H4 (cell line): ENCODE measurements at regions not wholly inside any gene's neighbourhood (a gene's known extent, or its start where the extent isn't known, plus 50 kb on each side); places are given as distances from the start of the nearest gene placed in this dataset.

Experiments
- DNase-seq: peaks from one replicate; pipeline ENCODE4 v3.0.0-alpha.2; 2015; ENCODE audit warnings: low spot score

DNA sequence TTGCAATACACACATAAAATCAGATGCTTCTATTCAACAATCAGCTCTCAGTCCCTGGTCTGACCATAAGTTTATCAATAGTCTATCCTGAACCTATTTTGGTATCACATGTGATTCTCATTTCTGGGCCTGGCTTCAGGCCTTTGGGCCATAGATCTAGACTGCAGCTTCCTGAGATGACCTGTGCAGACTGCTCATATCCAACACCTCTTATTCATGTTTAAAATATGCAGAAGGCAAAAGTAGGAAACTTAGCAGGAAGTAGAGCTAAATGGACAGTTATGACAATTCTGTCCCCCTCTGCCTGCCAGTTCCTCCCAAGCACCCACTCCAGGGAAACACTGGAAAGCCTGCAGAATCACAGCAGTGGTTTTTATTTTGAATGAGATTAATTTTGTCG is 53.3 kb downstream of the C7orf25 start:
- DNase-seq: no peak

DNA sequence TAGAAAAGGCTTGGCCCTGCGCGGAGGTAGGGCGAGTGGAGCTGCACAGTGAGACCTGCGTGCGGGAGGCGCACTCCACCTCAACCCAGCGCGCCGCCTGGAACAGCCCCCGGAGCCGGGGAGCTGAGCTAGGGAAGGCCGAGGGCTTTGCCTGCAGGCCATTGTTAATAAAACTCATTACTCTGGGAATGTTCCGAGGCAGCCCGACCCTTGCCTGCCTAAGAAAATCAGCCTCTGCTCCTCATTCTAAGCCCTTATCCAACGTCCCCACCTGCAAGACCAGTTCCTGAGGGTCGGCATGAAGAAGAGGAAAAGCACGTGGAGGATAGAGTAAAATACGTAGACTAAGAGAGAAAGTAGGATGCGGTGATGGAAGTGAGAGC is 55.3 kb downstream of the C7orf25 start:
- no peak for DNase-seq

DNA sequence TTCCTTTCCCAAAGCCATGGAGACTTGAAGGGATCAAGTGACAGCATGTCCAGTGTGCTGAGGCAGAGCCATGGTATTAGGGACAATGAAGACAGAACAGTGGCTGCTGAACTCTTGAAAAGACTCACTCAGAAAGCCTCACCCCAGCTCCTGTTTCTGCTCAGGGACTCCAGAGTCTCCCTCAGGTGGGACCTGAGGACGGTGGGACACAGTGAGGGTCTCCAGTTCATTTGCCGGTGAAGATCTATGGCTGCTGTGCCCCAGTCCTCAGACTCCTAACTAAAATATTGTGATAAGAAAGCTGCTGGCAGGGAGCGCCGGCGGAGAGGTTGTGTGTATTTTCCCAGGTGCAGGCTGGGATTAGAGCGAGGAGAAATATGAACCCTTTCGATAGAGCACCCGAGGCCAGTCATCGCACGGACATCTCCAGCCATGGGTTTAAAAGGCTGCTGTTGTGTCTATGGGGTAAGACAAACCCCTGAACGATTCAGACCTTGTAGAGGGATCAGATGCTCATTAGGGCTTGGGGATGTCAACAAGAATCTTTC is 57.2 kb downstream of the C7orf25 start:
- DNase-seq: no peak

DNA sequence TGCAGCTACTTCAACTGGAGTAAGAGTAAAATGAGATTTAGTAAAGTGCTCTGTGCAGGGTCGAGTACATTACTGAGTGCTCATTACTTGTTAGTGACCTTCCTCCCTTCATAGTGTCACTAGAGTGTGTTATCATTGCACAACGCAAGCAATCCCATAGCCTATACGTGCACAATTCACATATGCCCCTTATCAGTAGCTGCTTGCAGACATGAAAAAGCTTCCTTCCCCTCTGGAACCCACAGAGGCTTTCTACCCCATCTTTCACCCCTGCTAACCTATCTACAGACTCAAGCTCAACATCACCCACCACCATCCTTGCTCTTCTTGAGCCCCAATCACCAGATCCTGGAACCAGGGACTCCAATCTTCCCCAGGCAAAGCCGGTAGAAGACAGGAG is 59.3 kb downstream of the C7orf25 start:
- no peak for DNase-seq

DNA sequence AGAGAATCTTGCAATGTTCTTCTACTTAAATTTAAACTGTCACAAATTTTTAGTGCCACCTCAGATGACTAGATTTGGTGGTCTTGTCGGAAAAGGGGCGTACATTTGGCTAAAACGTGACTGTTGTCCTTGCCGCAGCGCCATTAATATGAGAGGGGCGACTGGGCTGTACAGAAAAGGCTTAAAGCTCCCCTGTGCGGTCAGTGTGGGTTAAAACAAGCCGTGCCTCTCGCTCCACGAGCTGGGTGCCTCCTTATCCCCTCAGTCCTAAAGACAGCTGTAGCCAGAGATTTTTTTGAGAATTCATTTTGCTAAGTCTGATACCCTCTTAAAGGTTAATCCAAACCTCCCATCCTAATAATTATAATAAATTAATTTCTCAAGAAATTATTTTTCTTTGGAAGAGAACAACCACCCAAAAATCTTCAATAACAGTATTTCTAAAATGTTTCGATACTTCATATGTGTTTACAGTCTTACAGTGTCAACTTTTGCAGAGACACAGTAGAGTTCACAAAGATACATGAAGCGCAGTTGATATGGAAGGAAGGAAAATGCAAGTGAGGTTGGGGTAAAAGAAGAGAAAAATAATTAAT is 68.6 kb downstream of the C7orf25 start:
- peak; percentile 75 for DNase-seq

DNA sequence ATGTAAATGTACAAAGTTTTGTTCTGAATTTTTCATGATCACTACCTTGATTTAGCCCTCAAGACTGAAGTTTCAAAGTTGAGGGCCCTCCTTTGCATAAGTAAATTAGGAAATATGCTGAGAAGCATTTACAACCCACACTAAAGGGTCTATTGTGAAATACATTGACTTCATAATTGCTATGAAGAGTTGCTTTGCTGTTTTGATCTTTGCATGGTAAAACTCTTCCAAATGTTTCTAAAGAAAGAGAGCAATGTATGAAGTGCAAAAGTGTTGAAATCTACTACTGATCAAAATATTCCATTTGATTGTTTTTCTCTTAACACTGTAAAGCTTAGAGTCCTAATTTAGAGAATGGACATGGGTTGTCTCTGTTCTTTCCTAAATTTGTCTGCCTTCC is 77.2 kb downstream of the C7orf25 start:
- DNase-seq: no peak

DNA sequence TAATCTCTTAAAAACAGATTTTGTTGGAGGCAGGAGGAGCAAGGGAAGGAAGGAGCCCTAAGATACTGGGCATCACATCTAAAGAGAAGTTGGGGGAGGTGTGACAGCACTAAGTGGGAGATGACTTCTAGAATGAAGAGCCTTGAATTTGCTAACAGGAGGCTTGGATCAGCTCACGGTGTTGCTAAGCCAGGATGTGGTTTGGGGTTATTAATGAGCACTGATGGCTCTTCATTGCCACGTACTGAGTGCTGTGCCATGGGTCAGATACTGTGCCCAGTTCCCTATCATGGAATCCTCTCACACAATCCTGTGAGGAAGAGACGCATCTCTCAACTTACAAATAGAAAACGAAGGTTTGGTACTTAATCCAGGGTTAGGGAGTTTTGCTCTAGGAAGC is 78.5 kb downstream of the C7orf25 start:
- DNase-seq: no peak

DNA sequence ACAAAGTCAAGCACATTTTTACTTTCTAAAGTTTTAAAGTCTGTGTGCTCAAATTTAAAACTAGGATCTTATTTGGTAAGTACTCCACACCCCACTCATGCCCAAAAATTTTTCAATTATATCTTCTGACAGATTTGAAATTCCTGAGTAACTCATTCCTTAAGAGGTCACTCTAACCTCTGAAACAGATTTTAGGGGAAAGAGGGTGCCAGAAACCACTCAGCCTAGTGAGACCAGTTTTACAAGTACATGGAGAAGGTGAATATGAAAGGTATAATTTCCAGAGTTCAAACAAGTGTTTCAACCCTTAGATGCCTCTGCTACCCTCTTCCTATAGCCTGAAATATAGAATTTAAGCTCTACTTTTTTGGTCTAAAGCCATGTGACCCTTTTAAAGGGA is 79.2 kb downstream of the C7orf25 start:
- DNase-seq: no peak

DNA sequence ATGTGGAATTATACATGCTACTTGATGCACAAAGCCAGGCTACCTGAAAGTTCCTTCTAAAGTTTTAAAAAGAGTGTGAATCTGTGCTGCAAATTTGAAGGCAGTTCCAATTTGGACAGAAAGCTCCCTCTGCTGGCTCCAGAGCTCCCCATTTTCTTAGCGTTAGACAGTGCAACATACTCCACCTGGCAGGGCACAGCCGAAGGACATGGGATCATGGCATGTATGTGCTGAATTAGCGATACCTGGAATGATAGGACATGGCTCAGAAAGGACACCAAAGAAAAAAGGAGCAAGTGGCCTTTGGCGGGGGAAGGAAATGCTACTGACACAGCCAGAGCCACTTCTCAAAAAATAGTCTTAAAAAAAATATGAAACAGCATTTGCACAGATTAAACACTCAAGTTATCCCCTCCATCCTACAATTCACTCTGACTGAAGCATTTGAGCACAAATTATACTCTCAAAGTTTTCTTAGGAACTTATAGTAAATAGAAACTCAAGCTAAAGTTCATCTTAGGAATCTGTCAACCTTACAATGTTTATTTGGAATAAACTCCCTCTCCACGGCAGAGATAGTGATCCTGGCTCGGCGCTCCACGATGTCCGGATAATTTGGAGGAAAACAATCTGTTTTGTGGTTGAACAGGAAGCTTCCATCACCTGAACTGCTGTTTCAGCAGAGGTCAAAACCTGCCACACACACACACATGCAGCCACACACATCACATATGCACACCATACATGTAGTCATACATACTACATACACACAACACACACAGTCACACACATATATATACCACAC is 80.0 kb downstream of the C7orf25 start:
- peak; percentile 81 for DNase-seq

DNA sequence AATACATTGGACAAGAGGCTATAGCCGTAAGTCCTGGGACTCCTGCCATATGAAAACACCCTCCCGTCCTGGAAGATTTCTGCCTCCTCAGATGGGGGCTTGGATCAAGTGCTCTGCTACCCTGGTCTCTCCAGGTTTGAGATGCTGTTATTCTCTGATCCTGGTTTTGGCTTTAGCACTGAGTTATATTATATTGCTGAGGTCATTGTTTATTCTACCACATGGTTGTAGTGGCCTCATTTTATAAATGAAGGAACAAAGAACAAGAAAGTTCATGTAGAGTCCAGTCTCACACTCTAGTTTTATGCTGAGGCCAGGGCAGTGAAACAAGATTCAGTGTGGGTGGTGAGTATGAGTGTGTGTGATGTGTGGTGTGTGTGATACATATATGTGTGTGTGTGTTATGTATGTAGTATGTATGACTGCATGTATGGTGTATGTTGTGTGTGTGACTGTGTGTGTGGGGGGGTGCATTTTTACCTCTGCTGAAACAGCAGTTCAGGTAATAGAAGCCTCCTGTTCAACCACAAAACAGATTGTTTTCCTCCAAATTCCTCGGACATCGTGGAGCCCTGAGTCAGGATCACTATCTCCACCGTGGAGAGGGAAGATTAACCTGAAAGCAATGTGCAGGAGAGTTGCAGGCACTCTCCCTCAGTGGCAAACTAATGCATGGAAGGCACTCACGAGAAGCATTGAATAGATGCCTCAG is 80.7 kb downstream of the C7orf25 start:
- peak; percentile 88 for DNase-seq

DNA sequence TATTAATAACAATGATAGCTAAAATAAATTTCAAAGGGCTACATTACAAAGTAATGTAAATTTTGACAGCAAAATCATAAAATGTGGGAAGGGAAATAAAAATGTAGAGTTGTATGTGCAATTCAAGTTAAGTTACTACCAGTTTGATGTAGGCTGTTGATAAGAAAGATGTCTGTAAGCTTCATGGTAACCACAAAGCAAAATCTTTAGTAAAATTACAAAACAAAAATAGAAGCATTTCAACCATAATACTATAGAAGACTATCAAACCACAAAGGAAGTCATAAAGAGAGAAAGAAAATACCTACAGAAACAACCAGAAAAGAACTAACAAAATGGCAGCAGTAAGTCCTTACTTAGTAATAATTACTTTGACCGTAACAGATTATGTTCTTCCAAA is 99.1 kb downstream of the C7orf25 start:
- DNase-seq: no peak

DNA sequence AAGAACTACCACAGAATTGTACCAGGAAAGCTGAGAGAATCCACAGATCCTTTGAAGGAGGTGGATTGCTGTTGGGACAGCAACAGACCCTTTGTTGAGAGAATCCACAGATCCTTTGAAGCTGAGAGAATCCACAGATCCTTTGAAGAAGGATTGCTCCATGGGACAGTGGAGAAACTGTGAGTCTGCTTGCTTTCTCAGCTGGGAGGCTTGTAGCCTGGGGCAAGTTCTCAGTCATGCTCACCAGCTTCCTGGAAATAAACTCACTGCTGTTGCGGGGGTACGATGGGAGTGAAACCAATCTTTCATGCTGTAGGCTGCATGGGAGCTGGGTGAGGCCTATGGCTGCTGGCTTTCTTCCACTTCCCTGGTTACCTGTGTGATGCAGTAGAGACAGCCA is 106.3 kb downstream of the C7orf25 start:
- no peak for DNase-seq

DNA sequence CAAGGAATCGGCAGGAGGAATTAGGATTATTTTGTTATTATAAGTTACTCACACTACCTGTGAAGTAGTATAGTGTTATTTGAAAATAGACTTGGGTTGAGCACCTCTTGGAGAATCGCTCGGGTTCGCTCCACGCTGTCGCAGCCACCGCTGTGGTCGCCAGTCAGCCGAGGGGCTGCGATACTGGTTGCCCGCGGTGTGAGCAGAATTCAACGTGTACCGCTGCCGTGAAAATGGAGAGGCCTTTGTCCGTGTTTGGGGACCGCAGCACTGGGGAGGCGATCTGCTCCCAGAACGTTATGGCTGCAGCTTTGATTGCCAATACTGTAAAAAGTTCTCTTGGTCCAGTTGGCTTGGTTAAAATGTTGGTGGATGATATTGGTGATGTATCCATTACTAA is 117.2 kb downstream of the C7orf25 start:
- no peak for DNase-seq

DNA sequence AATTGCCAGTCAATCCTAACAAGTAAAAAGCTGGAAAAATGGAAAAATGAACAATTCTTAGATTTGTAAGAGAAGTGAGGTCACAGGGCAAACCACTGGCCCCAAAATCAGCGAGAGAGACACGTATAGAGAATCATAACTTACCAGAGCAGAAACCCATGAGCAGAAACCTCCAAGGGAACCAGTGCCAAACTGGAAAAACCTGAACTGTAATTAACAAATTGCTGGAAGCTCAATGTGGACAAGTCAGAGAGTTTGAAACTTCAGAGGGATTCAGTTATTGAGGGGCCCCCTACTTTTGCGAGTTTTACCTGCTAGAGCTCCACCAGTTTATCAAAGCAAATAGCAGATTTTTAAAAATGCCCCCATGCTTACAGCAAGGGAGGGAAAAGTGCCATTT is 119.0 kb downstream of the C7orf25 start:
- no peak for DNase-seq

DNA sequence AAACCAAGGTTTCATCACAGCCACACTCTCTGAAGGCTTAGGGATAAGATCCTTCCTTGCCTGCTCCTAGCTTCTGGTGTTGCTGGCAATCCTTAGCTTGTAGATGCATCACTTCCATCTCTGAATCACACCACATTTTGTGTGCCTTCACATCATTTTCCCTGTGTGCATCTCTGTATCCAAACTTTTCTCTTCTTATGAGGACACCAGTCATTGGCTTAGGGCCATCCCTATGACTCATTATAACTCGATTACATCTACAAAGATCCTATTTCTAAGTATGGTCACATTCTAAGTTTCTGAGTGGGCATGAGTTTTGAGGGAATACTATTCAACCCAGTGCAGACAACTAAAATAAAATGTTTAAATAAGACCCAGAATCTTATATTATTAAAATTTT is 121.7 kb downstream of the C7orf25 start:
- peak; percentile 51 for DNase-seq

DNA sequence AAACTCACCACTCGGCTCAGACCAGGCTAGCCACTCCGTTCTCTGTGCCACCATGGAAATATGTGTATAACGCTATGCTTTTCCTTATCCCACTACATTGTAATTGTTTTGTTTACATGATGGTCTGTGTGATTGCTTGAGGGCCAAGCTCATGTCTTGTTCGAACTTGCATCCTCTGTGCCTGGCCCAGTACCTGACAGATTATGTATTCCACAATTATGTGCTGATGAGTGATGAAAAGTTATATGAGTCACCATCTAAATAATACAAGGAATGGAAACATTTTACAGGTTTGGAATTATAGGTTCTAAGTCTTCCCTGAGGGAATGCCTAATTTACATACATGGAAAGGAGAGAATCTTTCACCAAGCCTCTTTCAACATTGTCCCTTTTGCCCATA is 137.4 kb downstream of the C7orf25 start:
- no peak for DNase-seq

DNA sequence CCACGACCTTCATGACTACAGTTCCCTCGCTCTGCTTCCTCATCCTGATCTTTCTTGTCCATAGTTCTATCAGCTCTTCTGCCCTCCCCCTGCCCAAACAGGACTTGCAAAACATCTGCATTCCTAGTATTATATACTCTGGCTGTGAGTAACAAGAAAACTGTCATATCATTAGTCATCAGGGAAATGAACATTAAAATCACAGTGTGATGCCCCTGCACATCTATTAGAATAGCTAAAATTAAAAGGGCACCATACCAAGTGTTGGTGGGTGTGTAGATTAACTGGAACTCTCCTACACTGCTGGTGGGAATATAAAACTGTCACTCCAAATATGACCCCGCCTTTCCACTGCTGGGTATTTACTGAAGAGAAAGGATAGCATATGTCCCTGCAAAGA is 141.8 kb downstream of the C7orf25 start:
- DNase-seq: no peak

DNA sequence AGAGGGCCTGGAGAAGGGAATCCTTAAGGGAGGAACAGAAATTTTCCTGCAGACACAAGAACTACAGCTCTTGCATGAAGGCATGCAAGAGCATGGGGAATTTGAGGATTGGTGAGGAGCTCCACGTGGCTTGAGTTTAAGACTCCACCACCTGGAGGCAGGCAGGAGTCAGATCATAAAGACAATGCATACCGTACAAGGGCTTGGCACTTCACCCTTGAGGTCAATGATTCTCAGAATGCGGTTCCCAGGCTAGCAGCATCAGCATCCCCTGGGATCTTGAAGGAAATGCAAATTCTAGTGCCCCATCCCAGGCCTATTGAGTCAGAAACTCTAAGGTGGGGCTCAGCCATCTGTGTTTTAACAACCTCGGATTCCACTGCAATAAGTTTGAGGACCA is 143.8 kb downstream of the C7orf25 start:
- no peak for DNase-seq

DNA sequence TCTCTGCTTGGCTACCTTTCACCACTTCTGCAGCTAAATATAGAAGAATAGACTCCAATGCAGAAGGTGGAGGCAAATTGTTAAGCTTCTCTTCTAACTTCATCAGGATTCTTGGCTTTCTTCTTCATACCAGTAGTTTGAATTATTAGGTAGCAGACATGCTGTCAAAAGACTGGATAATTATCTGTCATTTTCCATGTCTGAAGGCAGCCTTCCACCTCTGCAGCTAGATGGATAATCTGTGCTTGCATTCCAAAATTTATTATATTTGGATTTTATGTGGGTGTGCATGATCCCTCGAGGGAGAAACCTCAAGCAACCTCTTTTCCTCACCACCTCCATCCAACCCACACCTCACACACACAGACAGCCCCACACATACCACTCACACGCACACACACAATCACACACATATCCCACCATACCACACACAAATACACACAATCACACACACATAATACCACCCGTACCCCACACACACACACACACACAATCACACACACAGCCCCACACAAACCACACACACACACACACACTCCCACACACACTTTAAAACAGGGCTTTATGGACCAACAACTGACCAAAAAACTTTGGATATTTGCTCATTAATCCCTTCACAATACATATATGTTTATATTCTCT is 145.0 kb downstream of the C7orf25 start:
- DNase-seq: no peak

DNA sequence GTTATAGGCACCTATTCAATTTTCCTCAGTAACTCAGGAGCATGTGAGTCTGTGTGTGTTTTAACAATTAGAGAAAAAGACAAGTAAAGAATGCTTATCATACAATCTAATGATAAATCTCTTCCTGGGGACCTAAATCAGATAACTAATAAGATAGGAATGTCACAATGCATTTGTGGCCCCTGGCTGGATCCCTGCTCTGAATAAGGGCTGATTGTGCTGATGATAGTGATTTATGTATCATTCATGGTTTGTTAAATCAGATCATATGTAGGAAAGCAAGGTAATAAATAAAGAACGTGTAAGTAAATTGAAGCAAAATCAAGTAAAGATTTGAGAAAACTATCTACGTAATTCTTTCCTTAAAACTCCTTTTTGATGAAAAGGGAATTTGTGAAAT is 145.9 kb downstream of the C7orf25 start:
- DNase-seq: no peak

DNA sequence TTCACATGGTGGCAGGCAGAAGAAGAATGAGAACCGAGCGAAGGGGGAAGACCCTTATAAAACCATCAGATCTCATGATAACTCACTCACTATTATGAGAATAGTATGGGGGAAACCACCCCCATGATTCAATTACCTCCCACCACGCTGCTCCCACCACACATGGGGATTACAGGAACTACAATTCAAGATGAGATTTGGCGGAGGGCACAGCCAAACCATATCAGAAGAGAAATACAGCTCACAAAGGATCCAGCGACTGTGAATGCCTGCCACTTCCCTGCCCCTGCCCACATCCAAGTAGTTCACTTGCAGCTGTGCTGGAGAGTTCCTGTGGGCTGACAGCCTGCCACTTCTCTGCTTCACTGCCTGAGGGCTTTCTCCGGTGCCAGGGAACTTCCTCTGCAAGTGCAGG is 148.7 kb downstream of the C7orf25 start:
- no peak for DNase-seq

DNA sequence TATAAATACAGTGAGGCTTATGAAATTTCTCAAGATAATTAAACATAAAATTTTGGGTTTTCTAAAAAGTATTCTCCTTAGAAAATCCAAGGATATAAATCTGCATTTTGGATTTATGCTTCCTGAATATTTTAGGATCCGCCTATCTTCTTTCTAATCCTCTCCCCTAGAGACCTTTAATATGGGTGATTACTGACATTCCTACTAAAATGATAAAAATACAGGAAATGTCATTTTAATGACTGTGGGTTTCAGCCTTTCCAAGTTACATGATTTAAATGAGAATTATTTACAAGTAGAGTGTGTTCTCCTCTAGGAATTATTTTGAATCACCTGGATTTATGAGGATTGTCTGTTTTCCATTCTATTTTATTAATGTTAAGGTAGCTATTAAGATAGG is 150.4 kb downstream of the C7orf25 start:
- no peak for DNase-seq
